Esophagus muscularis mucosa (tissue), 4 donors: ENCODE measurements at regions not wholly inside any gene's neighbourhood (a gene's known extent, or its start where the extent isn't known, plus 50 kb on each side); places are given as distances from the start of the nearest gene placed in this dataset.

Source experiments
- EP300 ChIP-seq: sonication (generic); formaldehyde crosslinking; IDR thresholded peaks from one replicate; pipeline ENCODE4 v1.6.1; 2017; ENCODE audit warnings: antibody characterized with exemption
- POLR2A ChIP-seq: fragments of 450-650 bp; IDR thresholded peaks from one replicate; pipeline ENCODE4 v1.6.1; 2017; ENCODE audit warnings: antibody characterized with exemption, moderate library complexity, mild to moderate bottlenecking, low read depth
- TF ChIP-seq, protein P1 (sequence below), 3 experiments: fragments of 200-600 bp in 2 of 3; fragments of 450-650 bp in 1 of 3; sonication (generic) in 2 of 3; IDR thresholded peaks; one replicate each; pipeline ENCODE4 v1.5.1; 2017 to 2019; ENCODE audit warnings: antibody characterized with exemption in 3 of 3, mild to moderate bottlenecking in 2 of 3, moderate library complexity in 1 of 3

DNA sequence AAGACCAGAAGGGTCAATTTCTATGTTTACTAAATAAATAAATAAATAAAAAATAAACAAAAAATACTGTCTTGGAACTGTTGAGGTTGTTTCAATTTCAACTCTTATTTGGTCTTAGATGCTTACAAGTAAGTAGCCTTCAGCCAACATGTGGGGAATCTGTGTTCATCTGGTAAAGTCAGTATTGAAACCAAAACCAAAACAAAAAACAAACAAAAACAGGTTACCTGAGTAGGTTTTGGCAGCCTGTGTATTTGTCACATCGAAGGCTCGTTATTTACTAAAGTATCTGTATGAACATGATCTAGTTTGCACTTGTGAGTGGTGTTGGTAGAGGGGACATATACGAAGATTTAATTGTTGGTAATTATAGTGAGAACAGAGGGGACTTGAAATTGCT, 471.5 kb downstream of the SLITRK5 start:
- TF ChIP-seq, protein P1, sequence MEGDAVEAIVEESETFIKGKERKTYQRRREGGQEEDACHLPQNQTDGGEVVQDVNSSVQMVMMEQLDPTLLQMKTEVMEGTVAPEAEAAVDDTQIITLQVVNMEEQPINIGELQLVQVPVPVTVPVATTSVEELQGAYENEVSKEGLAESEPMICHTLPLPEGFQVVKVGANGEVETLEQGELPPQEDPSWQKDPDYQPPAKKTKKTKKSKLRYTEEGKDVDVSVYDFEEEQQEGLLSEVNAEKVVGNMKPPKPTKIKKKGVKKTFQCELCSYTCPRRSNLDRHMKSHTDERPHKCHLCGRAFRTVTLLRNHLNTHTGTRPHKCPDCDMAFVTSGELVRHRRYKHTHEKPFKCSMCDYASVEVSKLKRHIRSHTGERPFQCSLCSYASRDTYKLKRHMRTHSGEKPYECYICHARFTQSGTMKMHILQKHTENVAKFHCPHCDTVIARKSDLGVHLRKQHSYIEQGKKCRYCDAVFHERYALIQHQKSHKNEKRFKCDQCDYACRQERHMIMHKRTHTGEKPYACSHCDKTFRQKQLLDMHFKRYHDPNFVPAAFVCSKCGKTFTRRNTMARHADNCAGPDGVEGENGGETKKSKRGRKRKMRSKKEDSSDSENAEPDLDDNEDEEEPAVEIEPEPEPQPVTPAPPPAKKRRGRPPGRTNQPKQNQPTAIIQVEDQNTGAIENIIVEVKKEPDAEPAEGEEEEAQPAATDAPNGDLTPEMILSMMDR (IDR thresholded peaks at IDR 0.05), result no peak
- TF ChIP-seq EP300, result no peak
- no peak for TF ChIP-seq POLR2A
